Activated CD4-positive, alpha-beta T cell treated with anti-CD3 and anti-CD28 coated beads, Interleukin-2, Interleukin-6, amounts not matched to agents 100 ng/mL and 50 ng/mL, durations not matched to agents 16 hours and 8 hours (primary cell): ENCODE measurements at regions not wholly inside any gene's neighbourhood (a gene's known extent, or its start where the extent isn't known, plus 50 kb on each side); places are given as distances from the start of the nearest gene placed in this dataset.
A peak's percentile ranks its signal among the peaks of the same experiment; 100 is the strongest.
"Not testable (repeated sequence)": the region's sequence is repeated elsewhere in the genome, so short reads cannot be mapped to it uniquely, and the experiment has no call there.

Experiments
- DNase-seq: peaks from one replicate; pipeline ENCODE4 v3.0.0-alpha.2; 2020

DNA sequence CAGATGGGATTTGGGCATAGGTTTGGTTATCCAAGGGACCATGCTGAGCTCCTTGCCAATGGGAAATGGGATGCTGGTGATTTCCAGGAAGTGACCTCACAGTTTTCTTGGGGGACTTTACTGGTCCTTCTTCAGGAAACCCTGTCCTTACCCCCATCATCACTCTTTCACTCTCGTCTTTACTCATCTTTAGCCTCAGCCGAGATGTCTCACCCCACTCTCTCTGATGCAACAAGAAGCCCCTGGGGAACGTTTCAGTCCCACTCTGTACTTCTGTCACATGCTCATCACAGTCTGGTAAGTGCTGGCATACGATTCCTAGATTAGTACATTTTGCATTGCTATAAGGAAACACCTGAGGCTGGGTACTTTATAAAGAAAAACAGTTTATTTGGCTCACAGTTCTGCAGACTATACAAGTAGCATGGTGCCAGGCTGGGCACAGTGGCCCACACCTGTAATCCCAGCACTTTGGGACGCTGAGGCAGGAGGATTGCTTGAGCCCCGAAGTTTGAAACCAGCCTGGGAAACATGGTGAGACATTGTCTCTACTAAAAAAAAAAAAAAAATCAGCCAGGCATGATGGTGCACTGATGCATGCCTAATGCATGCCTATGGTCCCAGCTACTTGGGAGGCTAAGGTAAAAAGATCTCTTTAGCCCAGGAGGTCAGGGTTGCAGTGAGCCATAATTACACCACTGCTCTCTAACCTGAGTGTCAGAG lies 63.5 kb upstream of the VKORC1L1 start:
- DNase-seq: peak; percentile 57

- DNase-seq: no peak
Measured at GRCh38 chr7:65809982-65810288, 62.9 kb upstream of the VKORC1L1 start.

DNA sequence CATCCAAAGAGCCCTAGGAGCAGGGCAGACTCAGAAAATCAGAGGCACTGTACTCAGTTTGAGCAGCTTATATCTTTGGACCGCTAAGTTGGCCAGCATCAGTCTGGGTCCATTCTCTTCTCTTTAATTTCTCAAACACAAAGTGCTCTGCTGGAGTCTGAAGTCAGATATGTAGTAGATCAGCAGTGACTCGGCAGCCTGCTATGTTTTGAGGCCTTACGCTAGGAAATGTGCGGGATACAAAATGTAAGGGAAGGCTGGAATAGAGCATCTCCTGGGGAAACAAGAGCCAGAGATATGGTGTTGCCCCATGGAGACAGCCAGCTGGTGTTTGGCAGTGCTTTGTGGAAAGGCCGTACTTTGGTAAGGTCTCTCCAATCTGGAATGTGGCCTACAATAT lies 60.6 kb upstream of the VKORC1L1 start:
- no peak for DNase-seq

GRCh38 chr7:65814556-65815167 lies 58.2 kb upstream of the VKORC1L1 start:
- DNase-seq: not testable (repeated sequence)

DNA sequence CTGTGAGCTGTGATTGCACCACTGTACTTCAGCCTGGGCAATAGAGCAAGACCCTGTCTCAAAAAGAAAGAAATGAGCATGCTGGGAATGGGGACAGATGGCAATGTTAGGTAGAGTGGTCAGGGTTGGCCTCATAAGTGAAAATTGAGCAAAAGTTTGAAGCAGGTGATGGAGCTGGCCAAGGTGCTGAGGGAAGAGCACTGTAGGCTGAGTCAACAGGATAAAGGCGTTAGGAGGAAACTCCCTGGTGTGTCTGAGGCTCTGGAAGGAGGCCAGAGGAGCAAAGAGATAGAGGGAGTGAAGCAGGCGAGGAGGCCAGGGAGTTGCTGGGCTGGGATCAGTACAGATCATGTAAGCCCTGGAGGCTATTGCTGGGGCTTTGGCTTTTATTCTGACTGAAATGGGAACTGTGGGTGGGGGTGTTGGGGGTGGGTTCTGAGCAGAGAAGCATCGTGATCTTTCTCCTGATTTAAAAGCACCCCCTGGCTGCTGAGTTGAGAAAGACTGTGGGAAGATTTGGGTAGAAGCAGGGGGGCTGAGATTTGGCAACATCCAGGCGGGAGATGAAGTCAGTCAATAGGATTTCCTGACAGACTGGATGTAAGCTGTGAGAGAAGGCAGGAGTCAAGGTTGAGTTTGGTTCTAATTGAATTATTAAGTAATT lies 52.5 kb upstream of the VKORC1L1 start:
- no peak for DNase-seq
